SU-DHL-6 (cell line): ENCODE measurements at regions not wholly inside any gene's neighbourhood (a gene's known extent, or its start where the extent isn't known, plus 50 kb on each side); places are given as distances from the start of the nearest gene placed in this dataset.

ENCODE experiments used
- CTCF ChIP-seq: fragments of 200-600 bp; sonication (generic); IDR thresholded peaks from one replicate; pipeline ENCODE4 v1.5.1; 2017; ENCODE audit warnings: antibody characterized with exemption, mild to moderate bottlenecking, low read length, moderate library complexity; ENCODE audit not compliant: insufficient read depth, poor library complexity, severe bottlenecking
- EZH2phosphoT487 ChIP-seq: fragments of 200-600 bp; sonication (generic), shearing (Covaris generic); conservative IDR thresholded peaks from 2 replicates; pipeline ENCODE4 v1.6.1; 2018; ENCODE audit warnings: mild to moderate bottlenecking, antibody characterized with exemption, low read length, moderate library complexity, mixed read lengths

- no peak for TF ChIP-seq CTCF
- no peak for TF ChIP-seq EZH2phosphoT487
Observed at GRCh38 chr18:76679259-76679658, 143.1 kb upstream of the ZNF236 start.
